NCI-H2227 (cell line): ENCODE measurements at regions not wholly inside any gene's neighbourhood (a gene's known extent, or its start where the extent isn't known, plus 50 kb on each side); places are given as distances from the start of the nearest gene placed in this dataset.

Experiments
- DNase-seq: peaks from one replicate; lab custom pipeline; 2025; ENCODE audit not compliant: unreplicated experiment; lab: John Stamatoyannopoulos, UW

- no peak for DNase-seq
Measured at GRCh38 chr3:102141096-102141927, 292.0 kb downstream of the NFKBIZ start.

GRCh38 chr3:102141928-102142239 lies 292.6 kb downstream of the NFKBIZ start:
- DNase-seq = no peak

- no peak for DNase-seq
Measured at GRCh38 chr3:102142379-102143060, 292.3 kb upstream of the ZPLD1 start.

GRCh38 chr3:102143536-102143935 lies 291.3 kb upstream of the ZPLD1 start:
- DNase-seq = no peak

GRCh38 chr3:102144063-102144462 lies 290.8 kb upstream of the ZPLD1 start:
- no peak for DNase-seq

- DNase-seq = no peak
Measured at GRCh38 chr3:102148598-102149337, 286.0 kb upstream of the ZPLD1 start.

GRCh38 chr3:102151935-102152334 lies 282.9 kb upstream of the ZPLD1 start:
- DNase-seq = no peak

- no peak for DNase-seq
Measured at GRCh38 chr3:102156426-102156825, 278.4 kb upstream of the ZPLD1 start.

GRCh38 chr3:102158080-102158740 lies 276.6 kb upstream of the ZPLD1 start:
- DNase-seq = no peak

- no peak for DNase-seq
Measured at GRCh38 chr3:102159810-102160451, 274.9 kb upstream of the ZPLD1 start.

- no peak for DNase-seq
Measured at GRCh38 chr3:102161384-102162006, 273.3 kb upstream of the ZPLD1 start.

GRCh38 chr3:102162251-102162650 lies 272.6 kb upstream of the ZPLD1 start:
- no peak for DNase-seq

- DNase-seq = peak; percentile 41
Measured at GRCh38 chr3:102163039-102163817, 271.6 kb upstream of the ZPLD1 start.

- DNase-seq = no peak
Measured at GRCh38 chr3:102163818-102164154, 271.0 kb upstream of the ZPLD1 start.

GRCh38 chr3:102165367-102165766 lies 269.4 kb upstream of the ZPLD1 start:
- DNase-seq = no peak

GRCh38 chr3:102169915-102170479 lies 264.8 kb upstream of the ZPLD1 start:
- no peak for DNase-seq

GRCh38 chr3:102170545-102170944 lies 264.3 kb upstream of the ZPLD1 start:
- DNase-seq = no peak

- no peak for DNase-seq
Measured at GRCh38 chr3:102174312-102174712, 260.5 kb upstream of the ZPLD1 start.

GRCh38 chr3:102174832-102175374 lies 259.9 kb upstream of the ZPLD1 start:
- DNase-seq = no peak
